ENCODE measurements at regions not wholly inside any gene's neighbourhood (a gene's known extent, or its start where the extent isn't known, plus 50 kb on each side); places are given as distances from the start of the nearest gene placed in this dataset.
"Not testable (repeated sequence)": the region's sequence is repeated elsewhere in the genome, so short reads cannot be mapped to it uniquely, and the experiment has no call there.

- no peaks in the 10 kb centered on the region for H3K9me3 ChIP-seq (ENCODE audit: control insufficient read depth in 1 of 2, low read length in 2 of 2)
- Mint-ChIP-seq H3K27me3 (peaks cover 5 to 10% of the 10 kb centered on the region in 2 donors), H3K4me1 (peaks cover 23 to 49% (median 35%) of the 10 kb centered on the region in 4 donors), H3K36me3 (peaks cover 12 to 22% of the 10 kb centered on the region in 2 donors), H3K4me3 (peak overlapping the region; percentile 68 to 95 (median 71)), H3K9me3 (no peaks in the 10 kb centered on the region), H3K27ac (peak overlapping the region in 5 of 7 donors; percentile 10 to 79 (median 66))
- ChIA-PET CTCF (ENCODE audit: partially characterized antibody) (interaction anchor here (0.6 to 3.0 kb wide), 31 partner anchors 10 to 1651 kb away, joined by 3 to 12 read pairs (median 4); partner anchors contain the start of gene ZNF783), POLR2A (ENCODE audit: partially characterized antibody) (interaction anchor here (0.6 to 2.4 kb wide), 8 partner anchors 26 to 363 kb away, joined by 3 to 10 read pairs (median 6); partner anchors contain the start of genes ZNF777 and ZNF783)
- intact Hi-C loops (cut with micrococcal nuclease), result loop anchor here (2.0 to 10.0 kb wide), 3 partner anchors 45 to 481 kb away; partner anchors contain the start of gene ZNF398
- H3K4me1 ChIP-seq (ENCODE audit: insufficient read depth, low read length), result peaks cover 41% of the 10 kb centered on the region
- peaks cover 4% of the 10 kb centered on the region for H3K27me3 ChIP-seq (ENCODE audit: insufficient read depth, low read length)
- peak overlapping the region; percentile 72 to 76 for H3K4me3 ChIP-seq (ENCODE audit: low read length in 2 of 2)
- peaks cover 7% of the 10 kb centered on the region for H3K36me3 ChIP-seq (ENCODE audit: insufficient read depth, low read length)
- peak in 4 of 5 donors; percentile 27 to 48 (median 42) for DNase-seq
- H3K27ac ChIP-seq (ENCODE audit: low read depth, low read length), result no peak overlapping the region
Observed at GRCh38 chr7:149625340-149625946, 127.8 kb upstream of the ZNF746 start.

GRCh38 chr7:149624419-149625339 lies 127.1 kb upstream of the ZNF746 start:
- Mint-ChIP-seq H3K9me3 (no peaks in the 10 kb centered on the region), H3K36me3 (peaks cover 16 to 29% of the 10 kb centered on the region in 2 donors), H3K4me1 (peaks cover 23 to 54% (median 36%) of the 10 kb centered on the region in 4 donors), H3K27ac (peak overlapping the region; percentile 77 to 96 (median 88)), H3K27me3 (peaks cover 5 to 10% of the 10 kb centered on the region in 2 donors), H3K4me3 (peak overlapping the region; percentile 85 to 97 (median 92))
- intact Hi-C loops (cut with micrococcal nuclease), result loop anchor here (1.0 to 10.0 kb wide), 7 partner anchors 24 to 480 kb away; partner anchors contain the start of genes ZNF398 and ZNF746
- DNase-seq, result peak; percentile 89 to 92 (median 92)
- Histone ChIP-seq H3K27ac (ENCODE audit: low read depth, low read length) (peak overlapping the region; percentile 66), H3K9me3 (ENCODE audit: control insufficient read depth in 1 of 2, low read length in 2 of 2) (no peaks in the 10 kb centered on the region), H3K4me3 (ENCODE audit: low read length in 2 of 2) (peak overlapping the region; percentile 72 to 76), H3K4me1 (ENCODE audit: insufficient read depth, low read length) (peaks cover 41% of the 10 kb centered on the region), H3K27me3 (ENCODE audit: insufficient read depth, low read length) (peaks cover 4% of the 10 kb centered on the region), H3K36me3 (ENCODE audit: insufficient read depth, low read length) (peaks cover 15% of the 10 kb centered on the region)
- POLR2A ChIA-PET (ENCODE audit: partially characterized antibody), result interaction anchor here (0.6 to 2.4 kb wide), 13 partner anchors 12 to 1895 kb away, joined by 3 to 10 read pairs (median 3); partner anchors contain the start of genes RHEB, ZNF398, ZNF777 and ZNF783
- CTCF ChIA-PET (ENCODE audit: partially characterized antibody), result interaction anchor here (0.6 to 3.0 kb wide), 22 partner anchors 10 to 1116 kb away, joined by 3 to 12 read pairs (median 4); partner anchors contain the start of genes ZNF282 and ZNF783

DNA sequence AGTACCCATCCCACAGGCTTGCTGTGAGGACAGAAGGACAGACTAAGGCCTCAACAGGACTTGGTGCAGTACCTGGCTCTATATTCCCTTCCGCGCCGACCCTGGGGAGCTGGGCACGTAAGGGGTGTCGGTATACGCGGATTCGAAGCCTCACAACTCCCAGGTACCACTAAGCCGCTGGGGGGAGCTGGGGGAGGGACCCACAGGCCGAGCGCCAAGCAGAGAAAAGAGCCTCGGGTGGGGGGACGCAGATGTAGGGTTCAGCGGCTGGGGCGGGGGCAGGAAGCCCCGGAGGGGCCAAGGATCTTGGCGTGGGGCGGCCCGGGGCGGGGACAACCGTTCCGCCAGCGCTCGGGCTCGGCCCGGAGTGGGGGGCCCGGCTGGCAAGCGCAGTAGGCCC lies 126.4 kb upstream of the ZNF746 start:
- CTCF ChIA-PET (ENCODE audit: partially characterized antibody), result interaction anchor here (0.9 to 3.0 kb wide), 16 partner anchors 11 to 429 kb away, joined by 3 to 12 read pairs (median 4); partner anchors contain the start of genes ZNF282 and ZNF783
- Histone ChIP-seq H3K27ac (ENCODE audit: low read depth, low read length) (peak overlapping the region; percentile 66), H3K36me3 (ENCODE audit: insufficient read depth, low read length) (peaks cover 21% of the 10 kb centered on the region), H3K9me3 (ENCODE audit: control insufficient read depth in 1 of 2, low read length in 2 of 2) (no peaks in the 10 kb centered on the region), H3K27me3 (ENCODE audit: insufficient read depth, low read length) (peaks cover 4% of the 10 kb centered on the region), H3K4me1 (ENCODE audit: insufficient read depth, low read length) (peaks cover 41% of the 10 kb centered on the region), H3K4me3 (ENCODE audit: low read length in 2 of 2) (peak overlapping the region; percentile 33 to 76)
- peak overlapping the region; percentile 79 to 95 (median 88) for H3K27ac Mint-ChIP-seq
- POLR2A ChIA-PET (ENCODE audit: partially characterized antibody), result interaction anchor here (0.8 to 2.4 kb wide), 12 partner anchors 11 to 1896 kb away, joined by 3 to 10 read pairs (median 4); partner anchors contain the start of genes RHEB, ZNF398, ZNF777 and ZNF783
- peak overlapping the region; percentile 90 to 96 (median 93) for H3K4me3 Mint-ChIP-seq
- H3K36me3 Mint-ChIP-seq, result peaks cover 20 to 35% of the 10 kb centered on the region in 2 donors
- no peaks in the 10 kb centered on the region for H3K9me3 Mint-ChIP-seq
- peaks cover 5 to 10% of the 10 kb centered on the region in 2 donors for H3K27me3 Mint-ChIP-seq
- peak; percentile 36 to 68 (median 47) for DNase-seq
- intact Hi-C loops (cut with micrococcal nuclease), result loop anchor here (1.0 to 10.0 kb wide), 7 partner anchors 24 to 479 kb away; partner anchors contain the start of genes ZNF398 and ZNF746
- H3K4me1 Mint-ChIP-seq, result peaks cover 23 to 54% (median 36%) of the 10 kb centered on the region in 4 donors

DNA sequence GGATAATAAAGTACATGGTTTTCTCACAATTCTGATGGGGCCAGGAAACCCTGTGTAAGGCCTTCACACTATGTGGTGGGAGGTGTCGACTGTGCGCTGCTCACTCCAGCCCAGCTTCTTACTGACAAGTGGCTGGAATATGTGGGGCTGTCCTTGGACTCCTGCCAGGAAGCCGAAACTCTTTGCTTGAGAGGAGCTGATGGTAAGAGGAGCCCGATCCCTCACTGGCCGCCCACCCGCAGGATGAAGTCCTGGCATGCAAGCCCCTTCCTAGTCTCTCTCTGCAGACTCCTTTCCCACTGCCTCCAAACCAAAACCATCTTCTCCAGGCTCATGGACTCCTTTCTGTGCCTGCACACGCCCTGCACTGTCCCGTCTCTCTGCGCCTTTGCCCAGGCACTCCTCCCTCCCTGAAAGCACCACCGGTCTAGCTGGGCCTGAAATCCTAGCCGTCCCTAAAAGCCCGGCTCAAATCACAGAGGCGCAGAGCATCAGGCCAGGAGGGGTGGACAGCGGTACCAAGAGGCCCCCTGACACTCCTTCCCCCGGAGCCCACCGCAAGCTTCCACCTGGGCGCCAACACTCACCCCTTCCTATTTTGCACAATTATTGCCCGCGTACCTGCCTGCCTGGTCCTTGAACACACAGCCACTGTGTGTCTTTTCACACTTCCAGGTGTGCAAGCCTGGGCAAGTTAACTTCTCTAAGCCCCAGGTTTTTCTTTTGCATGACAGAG lies 125.8 kb upstream of the ZNF746 start:
- not testable (repeated sequence) for H3K9me3 Mint-ChIP-seq; DNase-seq; H3K9me3 ChIP-seq (ENCODE audit: control insufficient read depth in 1 of 2, low read length in 2 of 2); H3K27me3 ChIP-seq (ENCODE audit: insufficient read depth, low read length)
- peaks cover 5 to 10% of the 10 kb centered on the region in 2 donors for H3K27me3 Mint-ChIP-seq
- Histone ChIP-seq H3K36me3 (ENCODE audit: insufficient read depth, low read length) (peaks cover 26% of the 10 kb centered on the region), H3K4me1 (ENCODE audit: insufficient read depth, low read length) (peaks cover 41% of the 10 kb centered on the region), H3K4me3 (ENCODE audit: low read length in 2 of 2) (peak overlapping the region; percentile 33 to 76), H3K27ac (ENCODE audit: low read depth, low read length) (peak overlapping the region; percentile 66)
- H3K27ac Mint-ChIP-seq, result peak overlapping the region; percentile 79 to 95 (median 88)
- H3K36me3 Mint-ChIP-seq, result peaks cover 20 to 40% of the 10 kb centered on the region in 2 donors
- peaks cover 23 to 54% (median 36%) of the 10 kb centered on the region in 4 donors for H3K4me1 Mint-ChIP-seq
- POLR2A ChIA-PET (ENCODE audit: partially characterized antibody), result interaction anchor here (0.8 to 2.4 kb wide), 8 partner anchors 11 to 1896 kb away, joined by 3 to 7 read pairs (median 4); partner anchors contain the start of genes RHEB, ZNF398, ZNF777 and ZNF783
- intact Hi-C loops (cut with micrococcal nuclease), result loop anchor here (10.0 kb wide), 1 partner anchor 479 kb away; the partner anchor contains the start of gene ZNF398
- CTCF ChIA-PET (ENCODE audit: partially characterized antibody), result interaction anchor here (1.1 to 1.9 kb wide), 3 partner anchors 20 to 428 kb away, joined by 3 to 7 read pairs (median 4); partner anchors contain the start of gene ZNF282
- peak overlapping the region; percentile 90 to 96 (median 93) for H3K4me3 Mint-ChIP-seq

DNA sequence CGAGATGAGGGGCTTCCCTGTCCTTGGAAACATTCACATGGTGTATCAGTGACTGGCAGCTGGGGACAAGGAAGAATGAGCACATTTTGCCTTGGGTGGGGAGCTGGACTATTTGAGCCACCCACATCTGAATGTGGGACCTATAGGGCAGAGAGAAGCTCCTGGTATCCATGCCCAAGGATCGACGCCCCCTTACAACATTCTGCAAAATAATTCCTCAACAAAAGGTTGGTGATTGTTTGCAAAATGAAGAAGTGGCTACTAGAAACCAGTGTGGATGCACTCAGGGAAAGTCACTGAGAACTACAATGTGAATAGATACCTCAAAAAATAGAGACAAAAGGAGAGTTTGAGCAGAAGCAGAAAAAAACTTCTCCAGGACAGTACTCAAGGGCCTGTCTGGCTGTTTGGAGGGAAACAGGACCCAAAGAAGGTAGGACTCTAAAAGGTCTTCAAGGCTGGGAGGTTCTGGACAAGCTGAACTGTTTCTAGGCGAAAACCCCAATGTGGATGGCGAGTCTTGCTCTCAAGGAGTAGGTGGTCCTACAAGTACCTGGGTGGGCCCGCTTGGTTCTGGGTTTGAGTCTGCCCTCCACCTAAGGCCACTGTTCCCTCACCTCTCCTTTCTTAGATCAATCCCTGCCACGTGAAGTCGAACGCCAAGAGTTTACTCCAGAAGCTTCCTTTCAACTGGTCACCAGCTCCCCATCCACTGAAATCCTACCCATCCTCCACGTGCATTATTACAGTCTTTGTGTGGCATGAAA lies 125.0 kb upstream of the ZNF746 start:
- Histone ChIP-seq H3K4me3 (ENCODE audit: low read length in 2 of 2) (no peak overlapping the region), H3K27me3 (ENCODE audit: insufficient read depth, low read length) (peaks cover 1% of the 10 kb centered on the region), H3K36me3 (ENCODE audit: insufficient read depth, low read length) (peaks cover 34% of the 10 kb centered on the region), H3K4me1 (ENCODE audit: insufficient read depth, low read length) (peaks cover 41% of the 10 kb centered on the region), H3K9me3 (ENCODE audit: control insufficient read depth in 1 of 2, low read length in 2 of 2) (no peaks in the 10 kb centered on the region), H3K27ac (ENCODE audit: low read depth, low read length) (no peak overlapping the region)
- Mint-ChIP-seq H3K36me3 (peaks cover 20 to 48% of the 10 kb centered on the region in 2 donors), H3K9me3 (no peaks in the 10 kb centered on the region), H3K27me3 (peaks cover 4 to 8% of the 10 kb centered on the region in 2 donors), H3K4me3 (peak overlapping the region; percentile 52 to 96 (median 84)), H3K4me1 (peaks cover 23 to 54% (median 36%) of the 10 kb centered on the region in 4 donors), H3K27ac (peak overlapping the region in 6 of 7 donors; percentile 59 to 79 (median 71))
- DNase-seq, result no peak
- intact Hi-C loops (cut with micrococcal nuclease), result loop anchor here (10.0 kb wide), 1 partner anchor 478 kb away; the partner anchor contains the start of gene ZNF398
- POLR2A ChIA-PET (ENCODE audit: partially characterized antibody), result interaction anchor here (2.4 kb wide), 1 partner anchor 338 kb away, joined by 7 read pairs; no protein-coding TSS in a partner anchor
- CTCF ChIA-PET (ENCODE audit: partially characterized antibody), result interaction anchor here (1.1 kb wide), 1 partner anchor 20 kb away, joined by 4 read pairs; no protein-coding TSS in a partner anchor
